ENCODE measurements at regions not wholly inside any gene's neighbourhood (a gene's known extent, or its start where the extent isn't known, plus 50 kb on each side); places are given as distances from the start of the nearest gene placed in this dataset.
"Not testable (repeated sequence)": the region's sequence is repeated elsewhere in the genome, so short reads cannot be mapped to it uniquely, and the experiment has no call there.

- no peak for DNase-seq
These were observed 52.3 kb upstream of the ARMC3 start for GRCh38 chr10:22875581-22875980.

- no peak for DNase-seq
These were observed 53.5 kb upstream of the ARMC3 start for GRCh38 chr10:22874189-22874854.

- DNase-seq = no peak
These were observed 71.3 kb upstream of the ARMC3 start for GRCh38 chr10:22856444-22857074.

GRCh38 chr10:22854935-22855421 is 72.9 kb upstream of the ARMC3 start:
- DNase-seq = no peak

GRCh38 chr10:22853906-22854447 is 73.9 kb upstream of the ARMC3 start:
- no peak for DNase-seq

- DNase-seq = no peak
These were observed 75.0 kb upstream of the ARMC3 start for GRCh38 chr10:22852712-22853353.

- no peak for DNase-seq
These were observed 76.0 kb upstream of the ARMC3 start for GRCh38 chr10:22851865-22852239.

- no peak for DNase-seq
These were observed 77.3 kb upstream of the ARMC3 start for GRCh38 chr10:22850541-22850940.

- no peak for DNase-seq
These were observed 78.6 kb upstream of the ARMC3 start for GRCh38 chr10:22849077-22849805.

GRCh38 chr10:22848509-22848908 is 79.3 kb upstream of the ARMC3 start:
- no peak for DNase-seq

- peak in 1 of 2 donors; percentile 4 for DNase-seq
These were observed 81.6 kb upstream of the ARMC3 start for GRCh38 chr10:22846294-22846693.

- no peak for DNase-seq
These were observed 88.2 kb upstream of the ARMC3 start for GRCh38 chr10:22839639-22840038.

GRCh38 chr10:22837771-22838170 is 90.1 kb upstream of the ARMC3 start:
- DNase-seq = no peak

GRCh38 chr10:22837351-22837750 is 90.5 kb upstream of the ARMC3 start:
- DNase-seq = no peak

GRCh38 chr10:22834471-22834870 is 93.4 kb upstream of the ARMC3 start:
- DNase-seq = no peak

GRCh38 chr10:22833781-22834180 is 94.1 kb upstream of the ARMC3 start:
- no peak for DNase-seq

GRCh38 chr10:22833353-22833752 is 94.5 kb upstream of the ARMC3 start:
- no peak for DNase-seq

- DNase-seq = no peak
These were observed 95.0 kb upstream of the ARMC3 start for GRCh38 chr10:22832851-22833250.

- DNase-seq = no peak
These were observed 95.7 kb upstream of the ARMC3 start for GRCh38 chr10:22832066-22832602.

- no peak for DNase-seq
These were observed 96.3 kb upstream of the ARMC3 start for GRCh38 chr10:22831586-22831985.

- not testable (repeated sequence) for DNase-seq
These were observed 99.1 kb upstream of the ARMC3 start for GRCh38 chr10:22828712-22829111.

GRCh38 chr10:22825841-22826240 is 102.0 kb upstream of the ARMC3 start:
- DNase-seq = no peak

- no peak for DNase-seq
These were observed 102.9 kb upstream of the ARMC3 start for GRCh38 chr10:22824984-22825383.

All from CD4-positive, alpha-beta T cell treated with Interleukin-1 beta for 1 hour (primary cell).